Astrocyte (in vitro differentiated cells and primary cell): ENCODE measurements at regions not wholly inside any gene's neighbourhood (a gene's known extent, or its start where the extent isn't known, plus 50 kb on each side); places are given as distances from the start of the nearest gene placed in this dataset.

Source experiments
- EZH2 ChIP-seq: IDR thresholded peaks from 2 replicates; pipeline ENCODE4 v1.6.1; 2012; ENCODE audit warnings: mild to moderate bottlenecking, low read length, inconsistent platforms; ENCODE audit not compliant: insufficient read depth
- TF ChIP-seq, protein P1 (sequence below): IDR thresholded peaks from 2 replicates; pipeline ENCODE4 v1.5.1; 2011; ENCODE audit warnings: low read depth, mild to moderate bottlenecking, inconsistent platforms, low read length, moderate library complexity; ENCODE audit not compliant: insufficient read depth

DNA sequence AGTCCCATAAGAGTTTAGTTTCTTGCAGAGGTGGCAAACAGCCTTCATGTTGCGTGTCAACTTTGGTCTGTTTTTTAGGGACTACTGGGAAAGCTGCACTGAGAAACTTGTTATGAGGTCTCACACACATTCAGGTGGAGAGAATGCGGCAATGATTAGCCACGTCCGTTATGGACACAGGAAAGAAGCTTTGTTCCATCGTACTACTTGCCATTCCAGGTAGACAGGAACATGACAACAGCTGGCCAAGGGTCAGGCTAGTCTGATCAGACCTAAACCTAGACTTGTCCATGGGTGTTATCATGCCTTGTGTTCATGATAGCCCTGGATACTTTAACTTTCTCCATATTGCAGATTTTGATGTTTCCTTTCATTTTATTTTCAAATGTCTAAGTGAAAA, 113.2 kb downstream of the ZNF608 start:
- TF ChIP-seq, protein P1, sequence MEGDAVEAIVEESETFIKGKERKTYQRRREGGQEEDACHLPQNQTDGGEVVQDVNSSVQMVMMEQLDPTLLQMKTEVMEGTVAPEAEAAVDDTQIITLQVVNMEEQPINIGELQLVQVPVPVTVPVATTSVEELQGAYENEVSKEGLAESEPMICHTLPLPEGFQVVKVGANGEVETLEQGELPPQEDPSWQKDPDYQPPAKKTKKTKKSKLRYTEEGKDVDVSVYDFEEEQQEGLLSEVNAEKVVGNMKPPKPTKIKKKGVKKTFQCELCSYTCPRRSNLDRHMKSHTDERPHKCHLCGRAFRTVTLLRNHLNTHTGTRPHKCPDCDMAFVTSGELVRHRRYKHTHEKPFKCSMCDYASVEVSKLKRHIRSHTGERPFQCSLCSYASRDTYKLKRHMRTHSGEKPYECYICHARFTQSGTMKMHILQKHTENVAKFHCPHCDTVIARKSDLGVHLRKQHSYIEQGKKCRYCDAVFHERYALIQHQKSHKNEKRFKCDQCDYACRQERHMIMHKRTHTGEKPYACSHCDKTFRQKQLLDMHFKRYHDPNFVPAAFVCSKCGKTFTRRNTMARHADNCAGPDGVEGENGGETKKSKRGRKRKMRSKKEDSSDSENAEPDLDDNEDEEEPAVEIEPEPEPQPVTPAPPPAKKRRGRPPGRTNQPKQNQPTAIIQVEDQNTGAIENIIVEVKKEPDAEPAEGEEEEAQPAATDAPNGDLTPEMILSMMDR, result no peak
- TF ChIP-seq EZH2, result no peak
